ENCODE measurements at regions not wholly inside any gene's neighbourhood (a gene's known extent, or its start where the extent isn't known, plus 50 kb on each side); places are given as distances from the start of the nearest gene placed in this dataset.

GRCh38 chr3:117297065-117297464 is 587.5 kb downstream of the TUSC7 start:
- Histone ChIP-seq H3K36me3 (ENCODE audit: insufficient read depth) (no peaks in the 10 kb centered on the region), H3K27ac (no peak overlapping the region), H3K79me2 (ENCODE audit: insufficient read depth, low read depth) (no peaks in the 10 kb centered on the region), H3K9ac (no peak overlapping the region), H3K4me2 (no peak overlapping the region), H2AFZ (ENCODE audit: low read depth) (no peak overlapping the region), H4K20me1 (ENCODE audit: insufficient read depth) (no peaks in the 10 kb centered on the region), H3K27me3 (ENCODE audit: insufficient read depth, low read depth) (no peaks in the 10 kb centered on the region), H3K4me1 (ENCODE audit: low read depth, poor library complexity, severe bottlenecking) (no peaks in the 10 kb centered on the region), H3K4me3 (IDR thresholded peaks at IDR 0.05; ENCODE audit: insufficient read depth, low read depth, low read length) (no peak overlapping the region)
- no peak for TF ChIP-seq CTCF (conservative IDR thresholded peaks at IDR 0.05; ENCODE audit: low read depth, low read length)

- Histone ChIP-seq H3K36me3 (ENCODE audit: insufficient read depth) (no peaks in the 10 kb centered on the region), H3K27ac (no peak overlapping the region), H3K27me3 (ENCODE audit: insufficient read depth, low read depth) (no peaks in the 10 kb centered on the region), H2AFZ (ENCODE audit: low read depth) (no peak overlapping the region), H3K4me2 (no peak overlapping the region), H4K20me1 (ENCODE audit: insufficient read depth) (no peaks in the 10 kb centered on the region), H3K9ac (no peak overlapping the region), H3K4me3 (IDR thresholded peaks at IDR 0.05; ENCODE audit: insufficient read depth, low read depth, low read length) (no peak overlapping the region), H3K79me2 (ENCODE audit: insufficient read depth, low read depth) (no peaks in the 10 kb centered on the region), H3K4me1 (ENCODE audit: low read depth, poor library complexity, severe bottlenecking) (no peaks in the 10 kb centered on the region)
- TF ChIP-seq CTCF (conservative IDR thresholded peaks at IDR 0.05; ENCODE audit: low read depth, low read length) = no peak
Measured at GRCh38 chr3:117297541-117297940, 588.0 kb downstream of the TUSC7 start.

GRCh38 chr3:117298273-117298672 is 588.7 kb downstream of the TUSC7 start:
- Histone ChIP-seq H3K4me3 (IDR thresholded peaks at IDR 0.05; ENCODE audit: insufficient read depth, low read depth, low read length) (no peak overlapping the region), H3K79me2 (ENCODE audit: insufficient read depth, low read depth) (no peaks in the 10 kb centered on the region), H3K9ac (no peak overlapping the region), H4K20me1 (ENCODE audit: insufficient read depth) (no peaks in the 10 kb centered on the region), H2AFZ (ENCODE audit: low read depth) (no peak overlapping the region), H3K4me2 (no peak overlapping the region), H3K4me1 (ENCODE audit: low read depth, poor library complexity, severe bottlenecking) (no peaks in the 10 kb centered on the region), H3K27me3 (ENCODE audit: insufficient read depth, low read depth) (no peaks in the 10 kb centered on the region), H3K36me3 (ENCODE audit: insufficient read depth) (no peaks in the 10 kb centered on the region), H3K27ac (no peak overlapping the region)
- no peak for TF ChIP-seq CTCF (conservative IDR thresholded peaks at IDR 0.05; ENCODE audit: low read depth, low read length)

GRCh38 chr3:117302428-117302827 is 592.8 kb downstream of the TUSC7 start:
- H3K4me2 ChIP-seq = no peak overlapping the region
- H3K27me3 ChIP-seq (ENCODE audit: insufficient read depth, low read depth) = no peaks in the 10 kb centered on the region
- H3K36me3 ChIP-seq (ENCODE audit: insufficient read depth) = no peaks in the 10 kb centered on the region
- no peak overlapping the region for H3K9ac ChIP-seq
- H4K20me1 ChIP-seq (ENCODE audit: insufficient read depth) = no peaks in the 10 kb centered on the region
- H2AFZ ChIP-seq (ENCODE audit: low read depth) = no peak overlapping the region
- H3K4me1 ChIP-seq (ENCODE audit: low read depth, poor library complexity, severe bottlenecking) = no peaks in the 10 kb centered on the region
- TF ChIP-seq CTCF (conservative IDR thresholded peaks at IDR 0.05; ENCODE audit: low read depth, low read length) = no peak
- no peak overlapping the region for H3K4me3 ChIP-seq (IDR thresholded peaks at IDR 0.05; ENCODE audit: insufficient read depth, low read depth, low read length)
- H3K27ac ChIP-seq = no peak overlapping the region
- no peaks in the 10 kb centered on the region for H3K79me2 ChIP-seq (ENCODE audit: insufficient read depth, low read depth)

GRCh38 chr3:117303443-117303842 is 593.9 kb downstream of the TUSC7 start:
- H3K79me2 ChIP-seq (ENCODE audit: insufficient read depth, low read depth) = no peaks in the 10 kb centered on the region
- H3K36me3 ChIP-seq (ENCODE audit: insufficient read depth) = no peaks in the 10 kb centered on the region
- no peaks in the 10 kb centered on the region for H3K27me3 ChIP-seq (ENCODE audit: insufficient read depth, low read depth)
- no peaks in the 10 kb centered on the region for H4K20me1 ChIP-seq (ENCODE audit: insufficient read depth)
- H3K27ac ChIP-seq = no peak overlapping the region
- H3K4me2 ChIP-seq = no peak overlapping the region
- no peak for TF ChIP-seq CTCF (conservative IDR thresholded peaks at IDR 0.05; ENCODE audit: low read depth, low read length)
- H3K4me1 ChIP-seq (ENCODE audit: low read depth, poor library complexity, severe bottlenecking) = no peaks in the 10 kb centered on the region
- no peak overlapping the region for H3K9ac ChIP-seq
- H3K4me3 ChIP-seq (IDR thresholded peaks at IDR 0.05; ENCODE audit: insufficient read depth, low read depth, low read length) = no peak overlapping the region
- no peak overlapping the region for H2AFZ ChIP-seq (ENCODE audit: low read depth)

Measured in KMS-11 (cell line).